Brain pericyte (primary cell): ENCODE measurements at regions not wholly inside any gene's neighbourhood (a gene's known extent, or its start where the extent isn't known, plus 50 kb on each side); places are given as distances from the start of the nearest gene placed in this dataset.

Experiments used
- DNase-seq: peaks from one replicate; pipeline ENCODE4 v3.0.0-alpha.2; 2012; ENCODE audit warnings: low read depth, low spot score

DNA sequence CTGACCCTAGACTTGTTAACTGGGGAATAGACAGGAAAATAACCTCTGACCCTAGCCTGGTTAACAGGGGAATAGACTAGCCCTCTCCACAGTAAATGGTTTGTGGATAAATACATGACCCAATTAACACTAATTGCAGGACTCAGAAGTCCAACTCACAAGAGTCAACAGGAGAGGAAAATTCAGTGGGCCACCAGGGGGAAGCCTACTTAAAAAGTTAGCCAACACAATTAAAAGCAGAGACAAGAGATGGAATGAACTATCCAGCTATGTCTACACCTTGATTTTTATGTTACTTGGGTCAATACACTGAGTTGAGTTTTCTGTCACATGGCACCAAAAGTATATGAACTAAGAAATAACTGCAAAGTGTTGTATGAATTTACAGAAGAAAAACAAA is 158.8 kb upstream of the SLC39A10 start:
- no peak for DNase-seq

DNA sequence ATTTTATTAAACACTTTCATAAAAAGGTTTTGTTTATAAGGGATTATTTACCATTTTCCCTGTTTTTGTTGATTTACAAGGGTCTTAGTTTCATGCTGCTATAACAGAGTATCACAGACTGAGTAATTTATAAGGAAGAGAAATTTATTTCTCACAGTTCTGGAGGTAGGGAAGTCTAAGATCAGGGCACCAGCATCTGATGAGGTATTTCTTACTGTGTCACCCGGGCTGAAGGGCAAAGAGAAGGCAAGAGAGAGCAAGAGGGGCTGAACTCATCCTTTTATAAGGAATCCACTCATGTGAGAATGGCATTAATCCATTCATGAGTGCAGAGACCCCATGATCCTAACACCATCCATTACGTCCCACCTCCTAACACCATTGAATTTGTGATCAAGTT is 160.0 kb upstream of the SLC39A10 start:
- no peak for DNase-seq

DNA sequence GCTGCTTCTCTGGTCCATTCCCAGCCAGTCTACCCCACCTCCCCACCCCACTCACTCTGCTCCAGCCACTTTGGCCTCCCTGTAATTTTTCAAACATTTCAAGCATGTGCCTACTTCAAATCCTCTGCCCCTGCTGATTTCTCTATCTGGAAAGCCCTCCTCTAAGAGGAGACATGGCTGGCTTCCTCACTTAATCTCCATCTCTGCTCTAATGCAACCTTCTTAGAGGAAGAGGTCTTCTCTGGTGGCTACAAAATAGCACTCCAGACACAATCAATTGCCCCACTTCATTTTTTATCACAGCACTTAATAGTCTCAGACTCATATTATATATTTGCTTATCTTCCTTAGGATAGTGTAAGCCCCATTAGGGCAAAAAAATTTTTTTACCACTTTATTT is 161.1 kb upstream of the SLC39A10 start:
- no peak for DNase-seq

DNA sequence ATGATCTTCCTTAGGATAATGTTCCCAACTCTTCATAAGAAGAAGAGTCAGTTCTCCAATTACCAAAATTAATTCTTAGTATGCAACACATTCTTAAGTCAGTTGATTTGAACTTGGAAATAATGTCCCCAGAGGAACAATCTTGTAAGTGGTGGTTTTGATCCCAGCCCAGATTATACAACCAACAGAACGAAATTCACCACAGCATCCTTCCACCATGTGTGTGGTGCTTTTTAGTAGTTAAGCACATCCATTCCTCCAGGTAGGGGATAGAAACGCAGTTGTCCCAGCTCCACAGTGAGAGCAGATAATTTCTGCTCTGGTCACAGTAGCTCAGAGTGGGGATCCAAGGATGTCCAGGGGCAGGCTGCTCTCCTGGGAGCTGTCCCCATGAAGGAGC is 161.7 kb upstream of the SLC39A10 start:
- DNase-seq = no peak

DNA sequence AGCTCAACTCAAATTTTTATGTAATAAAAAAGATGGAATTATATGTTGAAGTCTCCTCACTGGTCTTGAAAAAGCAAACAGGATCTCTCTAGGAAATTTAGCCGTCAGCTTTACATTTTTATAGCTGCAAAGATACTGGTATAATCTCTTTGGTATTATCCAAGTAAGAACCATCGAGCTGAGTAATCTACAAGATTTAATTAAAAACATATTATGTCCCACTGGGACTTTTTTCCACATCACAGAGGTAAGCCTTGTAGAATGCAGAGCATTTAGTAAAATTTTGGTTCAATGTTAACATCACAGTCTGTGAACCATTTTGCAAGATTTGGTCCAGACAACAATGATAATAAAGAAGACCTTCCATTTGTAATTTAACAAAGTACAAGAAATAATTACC is 162.6 kb upstream of the SLC39A10 start:
- no peak for DNase-seq

DNA sequence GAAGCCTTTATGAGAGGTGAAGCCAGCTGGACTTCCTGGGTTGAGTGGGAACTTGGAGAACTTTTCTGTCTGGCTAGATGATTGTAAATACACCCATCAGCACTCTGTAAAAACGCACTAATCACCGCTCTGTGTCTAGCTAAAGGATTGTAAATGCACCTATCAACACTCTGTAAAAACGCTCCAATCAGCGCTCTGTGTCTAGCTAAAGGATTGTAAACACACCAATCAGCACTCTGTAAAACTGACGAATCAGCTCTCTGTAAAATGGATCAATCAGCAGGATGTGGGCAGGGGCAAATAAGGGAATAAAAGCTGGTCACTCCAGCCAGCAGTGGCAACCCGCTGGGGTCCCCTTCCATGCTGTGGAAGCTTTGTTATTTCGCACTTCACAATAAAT is 163.6 kb upstream of the SLC39A10 start:
- DNase-seq = no peak

DNA sequence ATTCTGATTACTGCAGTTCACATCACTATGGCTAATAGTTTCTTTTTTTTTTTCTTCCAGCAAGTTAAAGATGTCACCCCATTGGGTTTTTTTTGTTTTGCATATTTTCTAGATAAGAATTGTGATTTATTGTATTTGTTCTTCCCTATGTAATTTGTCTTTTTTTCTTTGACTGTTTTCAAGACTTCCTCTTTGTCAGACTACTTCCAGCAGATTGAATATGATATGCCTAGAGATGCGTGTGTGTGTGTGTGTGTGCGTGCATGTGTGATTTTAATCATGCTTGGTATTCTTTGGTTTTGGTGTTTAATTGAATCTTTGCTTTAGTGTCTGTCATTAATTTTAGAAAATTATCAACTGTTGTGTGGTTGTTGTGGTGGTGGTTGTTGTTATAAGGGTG is 166.7 kb upstream of the SLC39A10 start:
- DNase-seq = no peak

DNA sequence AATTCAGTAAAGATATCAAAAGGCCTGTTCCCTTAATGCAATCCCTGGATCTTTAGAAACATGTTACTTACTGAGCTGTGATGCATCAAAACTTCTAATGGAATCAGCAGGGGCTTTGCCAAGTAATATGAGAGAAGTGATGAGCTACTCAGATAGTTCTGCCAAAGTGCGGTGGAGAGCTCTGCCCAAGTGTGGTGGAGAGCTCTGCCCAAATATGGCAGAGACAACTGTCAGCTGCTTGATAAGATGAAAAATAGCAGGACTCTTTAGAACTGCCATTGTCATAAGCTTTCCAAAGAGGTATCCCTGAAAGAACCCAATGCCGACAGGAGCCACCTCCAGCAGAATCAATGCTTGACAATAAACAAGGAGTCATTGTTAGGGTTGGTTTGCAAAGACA is 167.9 kb upstream of the SLC39A10 start:
- no peak for DNase-seq

DNA sequence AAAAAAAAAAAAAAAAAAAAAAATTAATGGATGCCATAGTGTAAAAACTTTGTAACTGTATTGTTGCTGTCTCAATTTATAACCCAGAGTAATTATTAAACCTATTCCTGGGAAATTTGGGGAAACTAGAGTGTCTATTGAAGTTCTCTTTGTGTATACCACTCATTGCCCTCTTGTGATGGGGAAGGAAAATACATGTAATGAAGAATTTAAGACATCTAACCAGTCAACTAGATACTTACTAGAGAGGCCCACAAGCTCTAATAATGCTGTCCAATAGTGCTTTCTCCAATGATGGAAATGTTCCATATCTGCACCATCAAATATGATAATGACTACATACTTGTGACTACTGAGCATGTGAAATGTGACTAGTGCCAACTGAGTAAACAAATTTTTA is 168.5 kb upstream of the SLC39A10 start:
- DNase-seq = no peak

DNA sequence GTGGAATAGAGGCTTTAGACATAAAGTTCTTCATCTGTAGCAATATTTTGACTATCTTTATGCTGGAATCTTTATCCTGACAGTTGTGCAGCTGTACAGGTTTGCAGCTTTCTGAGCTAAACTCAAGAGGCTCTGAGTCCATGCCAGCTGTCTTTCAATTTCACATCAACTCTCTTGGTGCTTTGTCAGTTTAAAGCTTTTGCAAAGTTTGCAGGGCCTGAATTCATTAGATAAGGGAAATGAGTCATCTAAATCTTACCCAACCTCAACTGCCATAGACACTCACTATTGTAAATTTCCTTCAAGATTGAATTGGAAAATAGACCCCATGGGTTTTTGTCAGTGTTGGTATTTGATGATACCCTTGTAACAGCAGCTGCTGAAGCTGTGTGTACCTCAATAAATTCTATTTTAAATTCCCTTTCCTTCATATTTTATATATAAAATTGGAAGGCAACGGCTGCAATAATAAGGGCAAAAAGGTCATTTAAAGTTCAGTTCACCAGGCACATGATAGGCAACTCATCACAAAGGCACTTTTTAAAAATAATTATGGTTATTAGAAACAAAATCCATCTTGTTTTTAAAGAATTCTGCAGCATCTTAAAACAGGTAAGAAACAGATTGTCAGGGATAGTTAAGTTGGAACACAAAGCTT is 169.9 kb upstream of the SLC39A10 start:
- DNase-seq = no peak

DNA sequence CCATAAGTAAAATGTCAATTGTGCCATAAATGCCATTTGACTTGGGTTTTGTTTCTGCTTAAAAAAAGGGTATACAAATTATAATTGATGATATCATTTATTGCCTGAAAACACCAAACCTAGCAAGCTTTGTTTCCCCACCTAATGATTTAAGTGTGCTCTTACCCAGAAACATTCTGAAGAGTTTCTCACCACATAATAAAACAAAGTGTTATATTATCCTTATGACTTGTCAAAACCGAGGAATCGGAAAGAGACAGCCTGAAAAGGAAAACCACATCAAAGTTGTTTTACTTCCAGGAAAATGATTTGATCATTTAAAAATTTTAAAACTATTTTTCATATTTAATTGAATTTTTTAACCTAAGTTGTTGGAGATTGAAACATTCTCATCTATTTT is 170.5 kb upstream of the SLC39A10 start:
- DNase-seq = no peak

DNA sequence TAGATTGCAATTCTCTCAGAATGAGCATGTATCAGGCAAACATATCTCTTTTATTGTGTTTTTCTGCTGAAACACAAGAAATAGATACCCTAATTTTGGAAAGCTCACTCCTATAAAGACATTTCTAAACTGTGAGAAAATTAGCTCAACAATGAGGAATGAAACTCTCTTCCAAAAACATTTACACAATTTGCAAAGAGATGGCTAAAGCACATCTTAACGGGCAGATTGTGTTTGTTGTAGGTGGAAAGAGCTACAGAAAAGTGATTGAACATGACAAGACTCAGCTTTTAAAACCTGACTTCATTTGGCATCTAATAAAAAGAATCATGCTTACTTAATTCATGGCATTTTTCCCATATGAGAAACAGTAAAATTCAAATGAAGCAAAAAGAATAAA is 175.0 kb upstream of the SLC39A10 start:
- DNase-seq = no peak

DNA sequence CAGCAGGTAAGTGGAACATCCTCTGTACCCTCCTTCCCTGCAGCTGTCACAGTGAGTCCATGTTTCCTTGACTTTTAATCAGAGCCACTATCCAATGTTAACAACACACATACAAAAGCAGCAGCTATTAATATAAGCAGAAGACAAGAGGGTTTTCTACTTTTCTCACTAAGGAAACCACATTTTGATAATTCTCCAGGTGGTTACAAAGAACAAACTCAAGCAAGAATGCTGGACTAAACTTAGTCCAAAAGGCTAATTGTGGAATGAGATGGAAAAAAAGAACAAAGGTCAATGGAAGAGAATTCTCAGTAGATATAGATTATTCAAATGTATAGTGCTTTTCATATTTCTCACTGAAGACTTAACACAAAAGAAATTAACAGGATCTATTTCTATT is 176.9 kb upstream of the SLC39A10 start:
- DNase-seq = no peak

DNA sequence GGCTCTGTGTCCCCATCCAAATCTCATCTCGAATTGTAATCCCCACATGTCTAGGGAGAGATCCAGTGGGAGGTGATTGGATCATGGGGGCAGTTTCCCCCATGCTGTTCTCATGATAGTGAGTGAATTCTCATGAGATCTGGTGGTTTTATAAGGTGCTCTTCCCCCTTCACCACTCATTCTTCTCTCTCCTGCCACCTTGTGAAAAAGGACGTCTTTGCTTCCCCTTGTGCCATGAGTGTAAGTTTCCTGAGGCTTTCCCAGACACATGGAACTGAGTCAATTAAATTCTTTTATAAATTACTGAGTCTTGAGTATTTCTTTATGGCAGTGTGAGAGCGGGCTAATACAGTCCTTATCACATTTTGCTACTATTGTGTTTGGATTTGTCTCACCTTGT is 177.6 kb upstream of the SLC39A10 start:
- no peak for DNase-seq

DNA sequence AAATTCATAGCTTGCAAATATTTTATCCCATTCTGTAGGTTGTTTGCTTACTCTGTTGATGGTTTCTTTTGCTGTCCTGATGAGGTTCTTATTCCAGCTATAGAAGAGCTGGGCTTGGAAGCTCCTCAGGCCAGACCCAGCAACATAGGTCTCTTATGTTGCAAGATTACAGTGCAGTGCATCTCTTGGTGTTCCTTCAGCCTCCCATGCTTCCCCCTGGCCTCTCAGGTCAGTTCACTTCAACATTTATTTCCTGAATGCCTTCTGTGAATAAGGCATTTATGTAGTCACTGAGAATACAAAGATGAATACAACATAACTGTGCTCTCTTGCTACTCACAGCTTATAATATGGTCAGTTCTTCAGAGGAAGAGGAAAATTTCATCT is 179.0 kb upstream of the SLC39A10 start:
- DNase-seq = no peak

DNA sequence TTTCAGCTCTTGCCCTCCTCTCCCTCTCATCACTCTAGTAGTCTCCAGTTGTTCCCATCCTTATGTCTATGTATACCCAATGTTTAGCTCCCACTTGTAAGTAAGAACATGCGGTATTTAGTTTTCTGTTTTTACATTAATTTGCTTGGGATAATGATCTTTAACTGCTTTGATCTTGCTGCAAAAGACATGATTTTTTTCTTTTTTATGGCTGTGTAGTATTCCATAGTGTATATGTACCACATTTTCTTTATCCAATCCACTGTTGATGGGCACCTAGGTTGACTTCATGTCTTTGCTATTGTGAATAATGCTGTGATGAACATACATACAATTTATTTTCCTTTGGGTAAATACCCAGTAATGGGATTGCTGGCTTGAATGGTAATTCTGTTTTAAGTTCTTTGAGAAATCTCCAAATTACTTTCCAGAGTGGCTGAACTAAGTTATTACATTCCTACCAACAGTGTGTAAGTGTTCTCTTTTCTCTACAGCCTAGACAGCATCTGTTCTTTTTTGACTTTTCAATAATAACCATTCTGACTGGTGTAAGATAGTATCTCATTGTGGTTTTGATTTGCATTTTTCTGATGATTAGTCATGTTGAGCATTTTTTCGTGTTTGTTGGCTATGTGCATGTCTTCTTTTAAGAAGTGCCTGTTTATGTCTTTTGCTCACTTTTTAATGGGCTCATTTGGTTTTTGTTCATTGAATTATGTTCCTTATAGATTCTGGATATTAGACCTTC is 179.6 kb upstream of the SLC39A10 start:
- DNase-seq = no peak

DNA sequence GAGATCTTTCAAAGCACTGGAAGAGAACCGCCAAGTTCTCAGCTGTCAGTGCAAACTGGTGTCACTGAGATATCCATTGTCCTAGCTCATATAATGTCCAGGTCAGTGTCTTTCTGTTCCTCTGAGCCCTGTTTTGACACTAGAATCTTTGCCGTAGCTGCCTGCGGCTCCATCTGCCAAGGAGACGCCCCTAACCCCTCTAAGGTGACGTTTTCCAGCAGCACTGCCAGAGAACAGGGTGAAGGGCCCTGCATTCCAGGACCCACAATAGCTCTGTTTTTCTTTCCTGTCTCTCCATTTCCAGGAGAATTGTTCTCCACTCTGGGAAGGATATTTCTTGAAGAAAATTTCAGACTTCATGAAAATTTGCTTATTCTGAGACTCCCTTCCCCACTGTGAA is 181.7 kb upstream of the SLC39A10 start:
- DNase-seq = no peak

DNA sequence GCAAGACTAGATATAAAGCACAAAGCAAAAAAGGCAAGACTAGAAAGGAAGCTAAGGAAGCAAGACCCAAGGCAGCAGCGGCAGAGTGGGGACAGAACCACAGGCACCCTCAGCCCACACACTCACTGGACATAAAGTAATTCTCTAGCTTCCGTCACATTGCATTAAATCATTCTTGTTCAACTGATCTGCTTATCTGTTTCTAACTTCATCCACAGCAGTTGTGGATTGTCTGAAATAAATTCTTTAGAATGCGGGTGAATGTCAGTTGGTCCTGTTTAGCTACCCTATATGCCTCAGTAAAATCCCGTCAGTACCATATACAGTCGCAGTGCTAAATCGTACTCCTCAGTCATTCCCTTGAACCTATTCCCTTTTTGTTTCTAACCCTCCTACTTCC is 183.2 kb upstream of the SLC39A10 start:
- no peak for DNase-seq

DNA sequence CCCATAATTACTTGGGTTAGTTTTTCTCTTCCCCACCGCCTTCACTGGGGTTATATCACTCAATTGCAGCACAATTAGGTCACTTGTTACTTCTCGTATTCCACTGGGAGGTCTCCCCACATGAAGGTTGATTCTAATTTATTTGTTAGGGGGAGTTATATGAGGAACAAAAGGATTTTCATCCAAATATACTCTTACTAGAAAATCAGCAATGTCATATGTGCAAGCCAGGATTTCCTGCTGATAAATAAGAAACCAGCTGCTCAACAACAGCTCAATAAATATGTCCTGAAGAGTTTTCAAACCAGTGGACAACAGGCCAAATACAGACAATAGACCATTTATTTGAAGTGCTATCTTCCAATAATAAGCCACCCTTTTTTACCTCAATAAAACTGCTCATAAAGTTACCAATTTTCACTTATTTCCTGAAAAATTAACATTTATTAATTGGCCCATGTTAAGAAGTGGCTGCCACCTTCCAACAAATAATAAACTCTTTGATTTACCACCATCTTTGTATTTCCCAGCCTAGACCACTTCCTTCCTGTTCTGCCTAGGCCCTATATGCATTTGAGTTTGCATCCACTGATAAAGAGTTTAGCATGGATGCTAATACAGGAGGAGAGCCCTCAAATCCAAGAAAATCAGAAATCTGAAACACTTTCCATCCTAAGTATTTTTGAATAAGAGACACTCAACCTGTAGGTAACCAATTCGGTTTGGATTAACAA is 184.4 kb upstream of the SLC39A10 start:
- no peak for DNase-seq

DNA sequence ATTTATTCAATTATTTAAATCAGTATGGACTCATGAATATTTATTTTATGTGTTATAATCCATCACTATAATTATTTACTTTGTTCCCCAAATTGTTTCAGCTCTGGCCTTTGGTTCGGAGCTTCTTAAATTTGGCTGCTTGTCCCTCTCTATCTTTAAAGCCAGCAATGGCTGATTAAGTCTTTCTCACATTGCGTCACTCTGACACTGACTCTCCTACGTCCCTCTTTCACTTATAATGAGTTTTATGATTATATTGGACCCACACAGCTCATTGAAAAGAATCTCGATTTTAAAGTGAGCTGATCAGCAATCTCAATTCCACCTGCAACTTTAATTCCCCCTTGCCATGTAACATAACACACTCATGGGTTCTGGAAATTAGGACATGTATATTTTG is 185.2 kb upstream of the SLC39A10 start:
- DNase-seq = no peak

DNA sequence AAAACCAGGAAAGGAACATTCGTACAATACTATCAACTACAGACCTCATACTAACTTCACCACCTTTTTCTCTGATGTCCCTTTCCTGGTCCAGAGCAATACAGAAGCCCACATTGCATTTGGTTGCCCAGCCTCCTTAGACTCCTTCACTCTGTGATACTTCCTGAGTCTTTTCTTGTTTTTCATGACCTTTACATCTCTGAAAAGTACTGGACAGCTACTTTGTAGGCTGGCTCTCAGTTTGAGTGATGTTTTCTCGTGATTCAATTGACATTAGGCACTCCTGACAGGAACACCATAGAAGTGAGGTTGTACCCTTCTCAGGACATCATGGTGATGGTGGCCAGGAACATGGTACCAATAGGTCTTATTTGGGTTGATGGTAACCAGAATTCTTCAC is 185.9 kb upstream of the SLC39A10 start:
- no peak for DNase-seq

DNA sequence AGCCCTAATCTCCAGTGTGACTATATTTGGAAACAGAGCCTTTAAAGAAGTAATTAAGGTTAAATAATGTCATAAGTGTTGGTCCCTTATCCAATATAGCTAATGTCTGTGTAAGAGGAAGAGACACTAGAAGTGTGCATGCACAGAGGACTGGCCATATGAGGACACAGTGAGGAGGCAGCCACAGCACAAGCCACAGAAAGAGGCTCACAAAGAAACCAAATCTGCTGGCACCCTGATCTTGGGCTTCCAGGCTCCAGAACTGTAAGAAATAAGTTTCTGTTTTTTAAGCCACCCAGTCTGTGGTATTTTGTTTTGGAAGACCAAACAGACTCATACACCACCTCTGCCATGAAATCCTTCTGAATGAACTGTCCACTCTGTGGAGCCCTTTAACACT is 186.4 kb upstream of the SLC39A10 start:
- DNase-seq = no peak

DNA sequence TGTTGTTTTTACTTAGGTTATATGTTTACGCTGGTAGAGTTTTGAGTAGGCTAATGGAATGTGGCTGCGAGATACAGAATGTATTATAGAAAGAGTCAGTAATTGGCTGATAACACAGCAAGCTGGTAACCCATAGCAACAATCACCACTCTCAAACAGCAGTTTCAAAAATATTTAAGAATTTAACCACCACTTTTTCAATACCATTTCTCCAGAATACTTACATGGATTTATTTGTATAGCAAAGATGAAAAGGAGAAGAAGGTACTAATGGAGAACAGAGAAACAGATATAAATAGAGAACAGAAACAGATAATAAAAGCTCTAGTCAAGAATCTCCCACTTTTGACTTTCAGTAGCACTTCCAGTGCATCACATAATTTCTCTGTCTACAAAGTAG is 188.3 kb upstream of the SLC39A10 start:
- no peak for DNase-seq
